Type B pancreatic cell (in vitro differentiated cells): ENCODE measurements at regions not wholly inside any gene's neighbourhood (a gene's known extent, or its start where the extent isn't known, plus 50 kb on each side); places are given as distances from the start of the nearest gene placed in this dataset.

ENCODE experiments used
- DNase-seq: peaks from one replicate; pipeline ENCODE4 v3.0.0; 2021; ENCODE audit warnings: mixed read lengths; ENCODE audit not compliant: unreplicated experiment; ENCODE audit errors: extremely low spot score
- H3K27ac Mint-ChIP-seq: 2 replicates; pipeline ENCODE4 v1.8.0; 2021; ENCODE audit warnings: mild to moderate bottlenecking, mixed read lengths
- H3K27me3 Mint-ChIP-seq: 2 replicates; pipeline ENCODE4 v1.8.0; 2021; ENCODE audit warnings: mixed read lengths
- H3K36me3 Mint-ChIP-seq: 2 replicates; pipeline ENCODE4 v1.8.0; 2021; ENCODE audit warnings: mixed read lengths
- H3K4me1 Mint-ChIP-seq: one replicate; pipeline ENCODE4 v1.8.0; 2021; ENCODE audit warnings: mixed read lengths; ENCODE audit not compliant: unreplicated experiment
- H3K4me3 Mint-ChIP-seq: 2 replicates; pipeline ENCODE4 v1.8.0; 2021; ENCODE audit warnings: mild to moderate bottlenecking, mixed read lengths
- H3K9me3 Mint-ChIP-seq: 2 replicates; pipeline ENCODE4 v1.8.0; 2021; ENCODE audit warnings: mixed read lengths
- CTCF ChIP-seq: fragments of 200-600 bp; sonication (generic); conservative IDR thresholded peaks from 2 replicates; pipeline ENCODE4 v1.5.0; 2021; ENCODE audit warnings: antibody characterized with exemption, mild to moderate bottlenecking

- Mint-ChIP-seq H3K4me1 (no peaks in the 10 kb centered on the region), H3K4me3 (no peak overlapping the region), H3K36me3 (no peaks in the 10 kb centered on the region), H3K27ac (no peak overlapping the region), H3K9me3 (peaks cover 11% of the 10 kb centered on the region), H3K27me3 (peaks cover 12% of the 10 kb centered on the region)
- no peak for TF ChIP-seq CTCF
- no peak for DNase-seq
Observed at GRCh38 chr12:45148006-45148405, 67.9 kb upstream of the ANO6 start.

- no peak overlapping the region for H3K27ac Mint-ChIP-seq
- H3K27me3 Mint-ChIP-seq, result peaks cover 12% of the 10 kb centered on the region
- no peak for DNase-seq
- no peak for TF ChIP-seq CTCF
- peaks cover 11% of the 10 kb centered on the region for H3K9me3 Mint-ChIP-seq
- H3K4me1 Mint-ChIP-seq, result no peaks in the 10 kb centered on the region
- no peaks in the 10 kb centered on the region for H3K36me3 Mint-ChIP-seq
- no peak overlapping the region for H3K4me3 Mint-ChIP-seq
Observed at GRCh38 chr12:45148619-45149018, 67.3 kb upstream of the ANO6 start.

GRCh38 chr12:45165284-45165683, 50.6 kb upstream of the ANO6 start:
- no peak overlapping the region for H3K27ac Mint-ChIP-seq

GRCh38 chr12:45166056-45166455, 49.8 kb upstream of the ANO6 start:
- no peaks in the 10 kb centered on the region for H3K9me3 Mint-ChIP-seq
- H3K27me3 Mint-ChIP-seq, result no peaks in the 10 kb centered on the region
- no peak for DNase-seq
- H3K4me1 Mint-ChIP-seq, result no peaks in the 10 kb centered on the region
- TF ChIP-seq CTCF, result no peak
- no peaks in the 10 kb centered on the region for H3K36me3 Mint-ChIP-seq
- no peak overlapping the region for H3K27ac Mint-ChIP-seq
- no peak overlapping the region for H3K4me3 Mint-ChIP-seq

More at GRCh38 chr12:45165284-45165683, 50.6 kb upstream of the ANO6 start:
- Mint-ChIP-seq H3K9me3 (no peaks in the 10 kb centered on the region), H3K27me3 (no peaks in the 10 kb centered on the region), H3K4me3 (no peak overlapping the region), H3K36me3 (no peaks in the 10 kb centered on the region), H3K4me1 (no peaks in the 10 kb centered on the region)
- no peak for TF ChIP-seq CTCF
- no peak for DNase-seq
